GM18507 (cell line): ENCODE measurements at regions not wholly inside any gene's neighbourhood (a gene's known extent, or its start where the extent isn't known, plus 50 kb on each side); places are given as distances from the start of the nearest gene placed in this dataset.
A peak's percentile ranks its signal among the peaks of the same experiment; 100 is the strongest.

ENCODE experiments used
- DNase-seq: peaks from one replicate; pipeline ENCODE4 v3.0.0; 2011; ENCODE audit warnings: low read depth; ENCODE audit not compliant: insufficient read length; ENCODE audit errors: extremely low spot score
- FAIRE-seq: peaks from 2 replicates; lab custom pipeline; 2011; peaks lifted over from hg19 to GRCh38; lab: Jason Lieb, UNC

DNA sequence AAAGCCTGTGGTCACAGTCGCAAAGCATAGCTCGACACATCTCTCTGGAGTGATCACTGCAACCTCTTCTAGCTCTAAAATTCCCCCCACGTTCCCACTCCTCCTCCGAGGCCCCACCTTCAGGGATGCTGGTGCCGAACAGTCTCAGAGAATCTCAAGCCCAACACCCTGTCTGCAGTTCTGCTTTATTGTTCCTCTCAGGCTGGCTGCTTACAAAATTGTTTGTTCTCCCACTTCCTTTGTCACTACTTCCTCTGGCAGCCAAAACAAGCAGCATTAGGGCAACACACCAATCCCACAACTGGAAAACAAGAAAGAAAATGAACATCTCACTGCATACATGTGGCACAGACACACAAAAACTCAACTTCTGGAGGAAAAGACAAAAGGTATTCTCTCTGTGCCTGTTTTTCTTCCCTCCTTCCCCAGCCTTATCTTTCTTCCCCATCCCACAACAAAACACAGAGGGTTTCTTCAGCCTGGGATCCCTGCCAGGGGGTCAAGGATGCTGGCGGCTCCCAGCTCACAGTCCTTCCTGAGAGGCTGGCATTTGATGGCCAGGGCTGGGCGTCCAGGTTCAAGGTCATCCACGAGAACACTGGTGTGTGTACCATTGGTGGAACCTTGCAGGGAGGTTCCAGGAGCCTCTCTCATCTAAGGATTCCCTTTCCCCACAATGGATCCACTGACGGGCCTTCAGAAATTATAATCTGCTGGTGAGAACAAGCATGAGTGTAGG is 108.4 kb downstream of the TMCO5A start:
- FAIRE-seq (no peak), DNase-seq (no peak)

DNA sequence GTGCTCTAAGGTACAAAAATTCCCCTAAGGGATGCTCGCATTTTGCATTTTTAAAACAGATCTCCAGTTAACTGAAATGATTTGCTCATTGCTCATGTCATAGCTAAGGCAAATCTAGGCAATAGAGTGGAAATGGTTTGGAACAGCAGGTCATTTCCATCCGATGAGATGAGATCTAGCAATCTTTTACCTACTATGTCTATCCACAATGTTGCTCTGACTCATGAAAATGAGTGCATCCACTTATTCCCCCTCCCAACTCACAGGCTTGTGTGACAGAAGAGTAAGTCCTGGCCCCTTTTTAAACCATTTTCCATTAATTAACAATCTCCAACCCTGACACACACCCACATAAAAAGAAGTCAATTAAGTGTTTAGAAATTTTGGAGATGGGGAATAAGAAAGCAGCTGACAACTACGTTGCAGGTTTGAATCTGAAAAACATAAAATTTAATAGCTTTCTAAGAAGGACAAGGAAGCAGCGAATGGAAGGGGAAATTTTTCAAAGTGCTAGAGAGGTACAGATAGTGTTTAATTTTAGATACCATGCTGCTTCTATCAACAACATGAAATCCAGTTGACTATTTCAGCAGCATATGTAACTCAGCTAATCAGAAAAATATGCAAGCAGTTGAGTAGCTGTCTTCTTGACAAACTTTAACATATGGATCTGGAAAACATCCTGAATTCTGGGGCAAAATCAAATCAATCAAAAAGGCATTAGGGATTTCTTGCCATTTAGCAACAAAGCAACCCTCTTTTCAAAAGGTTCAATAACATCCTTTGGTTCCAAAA is 112.0 kb downstream of the TMCO5A start:
- no peak for FAIRE-seq
- no peak for DNase-seq

DNA sequence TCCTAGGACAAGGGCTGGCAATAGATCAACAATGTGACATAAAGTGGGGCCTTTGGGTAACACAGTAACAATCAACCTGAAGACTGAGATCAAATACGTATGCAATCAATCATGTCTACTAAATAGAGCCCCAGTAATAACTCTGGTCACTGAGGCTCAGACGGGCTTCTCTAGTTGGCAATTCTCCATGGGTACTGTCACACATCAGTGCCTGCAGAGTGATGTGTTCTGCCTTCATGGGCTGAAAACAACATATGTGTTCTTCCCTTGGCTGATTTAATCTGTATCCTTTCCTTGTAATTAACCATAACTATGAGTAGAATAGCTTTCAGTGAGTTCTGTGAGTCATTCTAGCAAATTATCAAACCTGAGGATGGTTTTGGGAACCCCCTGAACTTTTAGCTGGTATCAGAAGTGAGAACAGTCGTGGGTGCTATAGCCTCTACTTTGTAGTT is 113.6 kb downstream of the TMCO5A start:
- DNase-seq (no peak), FAIRE-seq (peak; percentile 75)

DNA sequence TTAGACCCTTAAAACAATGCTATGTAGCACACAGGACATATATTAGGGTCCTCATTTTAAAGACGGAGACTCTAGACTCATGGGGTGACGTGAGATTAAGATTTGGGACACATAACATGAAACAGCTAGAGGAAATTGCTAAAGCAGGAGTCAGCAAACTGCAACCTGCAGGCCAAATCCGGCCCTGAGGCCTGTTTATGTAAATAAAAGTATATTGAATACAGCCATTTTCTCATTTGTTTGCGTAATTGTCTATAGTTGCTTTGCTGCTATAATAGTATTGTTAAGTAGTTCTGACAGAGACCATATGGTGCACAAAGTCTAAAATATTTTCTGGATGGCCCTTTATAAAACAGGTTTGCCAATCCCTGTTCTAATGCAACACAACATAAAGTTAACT is 115.5 kb downstream of the TMCO5A start:
- no peak for DNase-seq
- no peak for FAIRE-seq

DNA sequence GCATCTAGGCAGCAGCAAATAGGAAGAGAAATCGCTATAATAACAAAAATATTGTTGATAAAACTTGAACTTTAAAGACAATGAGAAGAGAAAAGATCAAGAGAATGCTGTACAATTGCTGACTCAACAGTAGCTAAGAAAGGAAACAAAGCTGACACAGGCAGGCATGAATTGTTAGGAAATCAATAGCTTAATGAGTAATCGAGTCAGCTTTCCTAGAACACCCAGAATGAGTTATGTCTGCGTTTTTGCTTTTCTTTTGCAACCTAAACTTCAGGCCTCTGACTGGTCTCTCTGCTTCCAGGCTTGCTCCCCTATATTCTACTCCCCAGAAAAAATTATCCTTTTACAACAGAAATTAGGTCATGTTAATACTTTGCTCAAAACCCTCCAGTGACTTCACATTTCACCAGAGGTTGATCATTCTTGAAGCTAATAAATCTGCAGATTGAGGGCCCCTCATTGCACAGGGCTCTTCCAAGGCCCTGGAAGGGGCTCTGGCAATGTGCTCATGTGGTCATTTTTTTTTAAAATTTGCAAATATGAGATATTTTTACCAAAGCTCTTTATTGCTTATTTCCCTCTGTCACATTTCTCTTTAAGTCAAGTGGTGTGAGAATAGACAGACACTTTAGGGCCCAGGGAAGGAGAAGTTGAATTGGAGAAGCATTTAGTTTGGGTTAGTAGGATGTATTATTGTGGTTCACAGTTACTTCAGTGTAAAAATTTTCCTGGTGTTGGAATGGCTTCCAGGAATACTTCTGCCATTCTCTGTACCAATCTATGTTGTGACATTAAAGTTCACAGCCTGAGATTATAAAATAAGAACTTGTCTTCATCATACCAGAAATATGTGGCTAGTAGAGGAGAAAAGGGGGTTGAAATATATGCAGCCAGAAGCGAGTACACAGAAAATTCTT is 116.3 kb downstream of the TMCO5A start:
- FAIRE-seq (peak; percentile 55), DNase-seq (no peak)

DNA sequence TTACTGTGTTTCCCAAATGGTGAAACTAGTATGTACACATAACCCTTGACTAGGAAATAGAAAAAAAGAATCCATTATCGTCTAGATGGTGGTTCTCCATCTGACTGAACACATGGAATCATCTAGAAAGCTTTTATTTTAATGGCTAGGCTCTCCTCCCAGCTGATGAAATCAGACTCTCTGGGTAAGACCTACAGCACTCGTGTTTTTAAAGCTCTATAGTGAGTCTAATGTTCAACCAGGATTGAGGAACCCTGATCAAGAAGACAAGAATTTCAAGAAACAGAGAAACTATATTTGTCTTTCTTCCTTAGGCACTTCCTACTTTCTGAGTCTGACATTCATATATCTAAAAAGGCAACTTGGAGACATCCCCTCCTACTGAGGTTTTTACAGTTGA is 118.8 kb downstream of the TMCO5A start:
- DNase-seq (no peak), FAIRE-seq (no peak)

DNA sequence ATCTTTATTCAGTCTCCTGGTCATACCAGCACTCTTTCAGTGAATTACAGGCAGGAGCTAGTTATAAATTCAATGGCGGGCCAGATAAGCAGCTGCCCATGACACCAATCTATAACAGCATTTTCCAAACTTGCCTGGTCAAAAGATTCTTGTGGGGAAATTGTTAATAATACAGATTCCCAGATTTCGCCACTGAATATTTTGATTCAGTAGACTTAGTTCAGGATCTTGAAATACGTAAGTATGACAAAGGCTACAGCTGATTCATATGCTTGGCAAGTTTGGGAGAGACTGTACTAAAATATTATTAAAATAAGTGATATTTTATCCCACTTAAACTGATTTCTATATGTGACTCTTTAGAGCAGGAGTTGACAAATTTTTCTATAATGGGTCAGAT is 119.3 kb downstream of the TMCO5A start:
- FAIRE-seq = no peak
- DNase-seq = no peak

DNA sequence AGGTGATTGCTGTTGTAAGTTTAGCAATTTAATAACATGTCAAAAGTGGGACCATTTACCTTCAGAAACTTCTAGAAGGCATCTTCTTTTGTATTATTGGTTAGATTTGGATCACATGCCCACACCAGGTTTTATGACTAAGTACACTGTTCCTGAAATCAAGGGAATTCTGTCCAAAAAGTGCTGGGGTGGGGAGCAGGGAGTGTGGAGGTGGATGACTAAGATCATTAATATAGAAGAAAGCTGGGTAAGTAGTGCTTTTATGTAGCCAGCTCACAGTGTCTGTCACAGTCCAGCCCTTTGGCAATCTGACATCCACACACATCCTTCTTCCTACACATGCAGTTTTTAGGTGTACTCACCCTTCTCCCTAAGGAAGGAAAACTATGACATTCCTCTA is 120.0 kb downstream of the TMCO5A start:
- DNase-seq (no peak), FAIRE-seq (no peak)

DNA sequence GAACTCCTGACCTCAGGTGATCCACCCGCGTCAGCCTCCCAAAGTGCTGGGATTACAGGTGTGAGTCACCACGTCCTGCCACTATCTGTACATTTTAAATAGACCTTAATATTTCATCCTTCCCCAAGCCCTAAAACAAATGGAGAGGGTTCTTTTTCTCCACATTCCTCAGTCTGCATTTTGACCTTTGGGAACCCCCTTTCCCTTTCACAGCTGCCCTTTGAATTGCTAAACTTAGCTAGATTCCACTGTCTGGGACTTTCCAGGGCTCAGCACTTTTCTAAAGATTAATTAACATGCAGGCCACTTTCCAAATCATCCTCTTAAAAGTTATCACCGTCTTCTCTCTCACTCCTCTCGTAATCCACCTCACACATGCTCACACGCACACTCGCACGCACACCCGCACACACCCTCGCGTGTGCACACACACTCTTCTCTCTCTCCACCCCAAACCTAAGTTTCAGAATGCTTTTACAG is 124.2 kb downstream of the TMCO5A start:
- DNase-seq (no peak), FAIRE-seq (peak; percentile 71)

DNA sequence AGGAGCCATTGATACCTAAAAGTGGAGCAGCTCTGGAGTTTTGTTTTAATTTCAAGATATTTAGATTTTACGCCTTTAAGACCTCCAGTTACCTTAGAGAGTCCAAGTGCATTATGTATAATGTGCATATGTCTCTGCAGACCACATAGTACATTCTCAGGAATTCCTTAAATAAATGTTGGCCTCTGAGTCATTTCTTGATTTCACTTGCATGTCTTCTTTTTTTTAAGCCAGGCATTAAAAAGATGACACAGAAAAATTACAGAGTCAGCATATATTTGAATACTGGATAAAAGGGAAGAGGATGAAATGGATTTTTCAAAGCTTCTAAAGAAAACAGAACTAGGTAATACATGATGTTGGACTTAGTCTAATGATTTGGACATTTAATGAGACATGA is 125.2 kb downstream of the TMCO5A start:
- FAIRE-seq (peak; percentile 73), DNase-seq (no peak)

DNA sequence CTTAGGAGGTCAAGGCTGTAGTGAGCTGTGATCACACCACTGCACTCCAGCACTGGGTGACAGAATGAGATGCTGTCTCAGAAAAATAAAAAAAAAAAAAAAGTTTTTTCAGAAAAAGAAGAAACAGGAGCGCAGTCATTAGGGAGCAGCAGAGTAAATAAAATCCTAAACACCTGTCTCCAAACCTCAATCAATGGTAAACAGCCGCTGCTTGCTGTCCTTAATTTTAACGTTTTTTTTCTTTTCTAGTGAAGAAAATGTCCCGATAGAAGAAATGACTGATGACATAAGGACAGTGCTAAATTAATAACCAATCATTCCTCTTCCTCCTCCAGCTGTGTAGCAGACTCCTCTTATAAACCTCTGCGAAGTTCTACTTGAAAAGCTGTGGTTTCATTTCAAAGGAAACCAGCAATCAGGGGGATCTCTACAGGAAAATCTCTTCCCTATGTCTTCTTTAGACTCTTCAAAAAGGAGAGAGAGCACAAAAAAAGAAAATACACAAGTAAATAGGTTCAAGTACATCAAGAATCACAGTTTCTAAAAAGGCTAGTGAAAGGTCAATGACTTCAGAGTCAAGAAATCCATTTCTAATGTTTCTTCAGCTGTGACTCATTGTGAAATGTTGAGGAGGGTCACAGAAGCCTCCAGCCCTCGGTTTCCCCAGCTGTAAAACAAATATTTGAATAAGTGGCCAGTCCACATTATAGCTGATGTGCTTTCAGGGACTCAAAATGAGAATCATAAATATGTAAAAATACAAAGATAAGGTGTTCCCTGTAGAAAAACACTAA is 127.6 kb downstream of the TMCO5A start:
- DNase-seq (no peak), FAIRE-seq (peak; percentile 29)

DNA sequence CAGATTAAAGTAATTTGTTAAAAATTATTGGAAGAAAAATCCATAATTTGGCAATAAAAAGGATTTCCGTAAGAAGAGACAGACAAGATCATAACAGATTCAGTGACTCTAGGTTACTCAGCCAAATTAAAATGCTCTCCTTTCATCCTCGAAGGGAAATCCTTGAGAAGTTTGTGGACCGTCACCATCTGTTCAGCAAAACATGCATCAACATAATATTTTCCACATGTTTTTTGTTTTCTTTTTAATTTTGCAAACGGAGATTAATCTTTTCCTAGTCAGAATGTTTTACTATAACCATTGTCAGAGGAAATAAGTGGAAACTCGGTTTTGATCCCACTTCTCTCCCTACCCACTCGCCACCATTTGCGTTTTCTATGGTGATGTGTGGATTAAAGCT is 128.3 kb downstream of the TMCO5A start:
- no peak for FAIRE-seq
- DNase-seq = no peak

DNA sequence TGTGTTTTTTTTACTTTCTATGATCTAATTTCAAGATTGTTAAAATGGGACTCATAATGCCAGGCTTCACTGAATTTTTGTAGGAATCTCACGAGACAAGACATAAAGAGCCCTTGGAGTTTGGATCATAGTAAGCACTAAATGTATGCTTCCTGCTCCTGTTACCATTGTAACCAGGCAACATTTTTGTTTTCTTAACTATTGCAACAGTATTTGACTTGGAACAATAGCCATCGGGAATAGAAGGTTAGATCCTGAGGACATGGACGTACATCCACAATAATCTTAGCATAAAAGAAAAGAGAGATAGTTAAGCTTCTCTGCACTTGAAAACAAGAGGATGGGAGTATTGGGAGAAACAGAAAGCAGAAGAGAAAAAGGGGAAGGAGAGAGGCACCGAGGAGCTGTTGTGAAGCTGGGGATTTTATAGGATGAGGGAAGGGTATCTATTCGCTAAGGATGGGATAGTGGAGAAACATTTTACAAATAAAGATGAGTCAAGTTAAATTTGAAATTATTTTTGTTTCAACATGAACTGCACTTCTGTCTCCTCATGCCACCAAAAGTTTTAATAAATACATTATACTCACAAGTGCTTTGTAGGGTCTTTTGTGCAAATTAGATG is 131.4 kb downstream of the TMCO5A start:
- no peak for DNase-seq
- no peak for FAIRE-seq

DNA sequence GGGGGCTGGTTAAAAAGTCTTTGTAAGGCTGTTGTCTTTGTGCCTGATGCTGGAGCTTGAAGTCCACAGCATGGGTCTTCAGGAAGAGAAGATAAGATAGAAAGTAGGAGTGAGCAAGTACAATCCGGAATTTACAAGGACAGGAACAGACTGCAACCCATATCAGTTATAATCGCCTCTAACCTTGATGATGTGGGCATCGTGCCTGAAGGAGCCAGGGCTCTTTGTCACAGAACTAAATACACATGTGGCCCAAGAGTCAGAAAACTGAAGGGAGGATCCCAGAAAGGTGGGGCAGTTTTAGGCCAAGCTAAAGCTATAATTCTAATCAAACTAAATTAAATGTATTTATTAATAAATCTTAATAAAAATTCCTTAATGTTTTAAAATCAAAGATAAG is 132.2 kb downstream of the TMCO5A start:
- no peak for DNase-seq
- no peak for FAIRE-seq

DNA sequence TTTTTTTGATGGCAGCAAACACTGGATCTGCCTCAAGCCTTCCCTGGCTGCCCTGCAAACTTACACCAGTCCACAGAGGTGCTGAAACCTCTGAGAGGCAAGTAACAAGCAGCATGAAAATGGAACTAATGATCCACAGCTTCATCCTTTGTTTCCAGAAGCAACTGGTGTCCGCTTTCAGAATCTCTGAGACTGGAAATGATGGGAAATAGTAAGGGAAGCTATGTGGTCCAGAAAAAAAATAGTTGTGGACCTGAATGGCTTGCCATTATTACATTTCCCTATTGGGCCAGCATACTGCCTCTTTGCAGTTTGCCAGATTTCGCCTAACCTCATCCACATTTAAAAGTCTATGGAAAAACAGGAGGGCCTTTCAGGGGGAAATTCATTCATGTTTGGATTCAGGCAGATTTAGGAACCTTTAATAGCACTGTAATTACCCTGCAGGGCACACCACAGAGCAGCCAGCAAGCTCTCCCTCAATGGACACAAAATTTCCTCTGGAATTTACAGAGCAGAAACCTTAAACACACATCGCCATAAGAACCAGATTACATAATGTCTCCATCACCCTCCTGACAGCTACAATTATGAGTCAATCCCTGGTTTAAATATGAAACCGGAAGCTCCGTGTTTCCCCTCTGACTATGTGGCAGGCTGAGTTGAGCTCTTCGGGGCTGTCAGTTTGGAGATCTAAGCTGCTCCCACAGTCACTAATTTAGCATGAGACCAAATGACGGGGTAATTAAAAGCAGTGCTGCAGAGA is 134.4 kb downstream of the TMCO5A start:
- FAIRE-seq = peak; percentile 94
- DNase-seq = peak; percentile 58

DNA sequence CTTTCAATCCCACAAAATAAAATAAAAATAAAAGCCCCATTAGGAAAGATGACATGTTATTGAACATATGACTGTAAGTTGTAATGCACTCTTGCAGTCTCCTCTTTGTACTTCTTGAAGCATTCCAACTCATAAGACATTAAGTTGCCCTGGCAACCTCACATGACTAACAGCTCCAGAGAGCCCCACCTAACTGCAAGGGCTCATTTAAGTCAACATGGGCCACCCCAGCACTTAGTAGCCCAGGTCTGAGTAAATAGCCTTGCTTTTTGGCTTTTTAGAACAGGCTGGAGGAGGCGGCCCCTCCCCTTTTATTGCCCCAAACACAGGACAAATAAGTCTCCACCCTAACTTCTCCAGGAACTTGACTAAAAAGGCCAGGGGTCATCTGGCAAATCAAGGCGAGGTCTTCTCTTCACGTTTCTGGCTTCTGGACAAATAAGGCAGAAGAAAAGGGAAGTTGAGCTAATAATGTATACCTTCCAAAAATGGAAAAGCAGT is 135.1 kb downstream of the TMCO5A start:
- no peak for FAIRE-seq

DNA sequence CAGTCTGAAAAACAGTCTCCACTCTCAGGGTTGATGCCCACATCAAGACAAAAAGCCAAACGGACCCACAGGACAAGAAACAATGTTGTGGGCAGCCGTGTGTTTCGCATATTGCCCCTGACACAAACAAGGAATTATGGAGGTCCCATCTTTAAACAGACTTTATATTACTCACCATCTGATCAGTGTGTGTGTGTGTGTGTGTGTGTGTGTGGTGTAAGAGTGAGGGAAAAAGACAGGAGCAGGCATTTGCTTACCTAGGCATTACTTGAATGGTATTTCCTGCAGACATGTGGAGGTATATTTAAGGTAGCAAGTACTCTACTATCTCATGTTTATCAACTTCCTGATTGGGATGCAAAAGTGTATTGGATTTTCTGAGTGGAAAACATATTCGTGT is 136.3 kb downstream of the TMCO5A start:
- FAIRE-seq (no peak), DNase-seq (no peak)

More for the DNA sequence above, 135.1 kb downstream of the TMCO5A start:
- no peak for DNase-seq
